Gastrocnemius medialis (tissue), 4 donors: ENCODE measurements at regions not wholly inside any gene's neighbourhood (a gene's known extent, or its start where the extent isn't known, plus 50 kb on each side); places are given as distances from the start of the nearest gene placed in this dataset.

Experiments
- POLR2A ChIP-seq, 2 donors: fragments of 450-650 bp; IDR thresholded peaks; one replicate each; pipeline ENCODE4 v1.6.1; 2017; ENCODE audit warnings: antibody characterized with exemption in 2 of 2, mild to moderate bottlenecking in 2 of 2, moderate library complexity in 2 of 2
- TF ChIP-seq, protein P1 (sequence below), 5 experiments: fragments of 450-650 bp in 3 of 5; fragments of 200-600 bp in 2 of 5; sonication (generic) in 2 of 5; IDR thresholded peaks in 4 of 5; conservative IDR thresholded peaks in 1 of 5; 1 replicate in 4 of 5; 2 replicates in 1 of 5; pipeline ENCODE4 v1.5.1; 2016 to 2019; ENCODE audit warnings: antibody characterized with exemption in 5 of 5, mild to moderate bottlenecking in 3 of 5, moderate library complexity in 3 of 5

DNA sequence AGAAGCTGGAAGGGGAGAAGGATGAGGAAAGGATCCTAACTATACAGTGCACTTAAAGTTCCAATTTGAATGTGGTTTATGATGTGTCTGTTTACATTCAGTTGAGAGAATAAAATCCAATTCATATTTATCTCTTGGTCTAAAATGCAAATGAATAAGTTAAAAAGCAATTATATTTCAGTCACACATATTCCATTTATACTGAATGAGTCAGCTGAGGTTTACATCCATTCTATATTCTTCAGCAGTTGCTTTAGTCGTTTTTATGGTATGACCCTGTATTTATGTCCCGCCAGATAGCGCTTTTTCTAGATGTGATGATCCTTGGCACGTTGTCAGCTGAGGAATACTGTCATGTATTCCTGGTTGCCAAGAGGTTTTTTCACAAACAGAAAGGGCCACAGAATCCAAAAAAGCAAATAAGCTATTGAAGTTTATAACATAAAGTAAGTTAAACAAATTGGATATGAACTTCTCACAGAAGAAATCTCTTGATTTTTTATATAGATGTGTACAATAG is 866.2 kb downstream of the NCAM2 start:
- TF ChIP-seq, protein P1, sequence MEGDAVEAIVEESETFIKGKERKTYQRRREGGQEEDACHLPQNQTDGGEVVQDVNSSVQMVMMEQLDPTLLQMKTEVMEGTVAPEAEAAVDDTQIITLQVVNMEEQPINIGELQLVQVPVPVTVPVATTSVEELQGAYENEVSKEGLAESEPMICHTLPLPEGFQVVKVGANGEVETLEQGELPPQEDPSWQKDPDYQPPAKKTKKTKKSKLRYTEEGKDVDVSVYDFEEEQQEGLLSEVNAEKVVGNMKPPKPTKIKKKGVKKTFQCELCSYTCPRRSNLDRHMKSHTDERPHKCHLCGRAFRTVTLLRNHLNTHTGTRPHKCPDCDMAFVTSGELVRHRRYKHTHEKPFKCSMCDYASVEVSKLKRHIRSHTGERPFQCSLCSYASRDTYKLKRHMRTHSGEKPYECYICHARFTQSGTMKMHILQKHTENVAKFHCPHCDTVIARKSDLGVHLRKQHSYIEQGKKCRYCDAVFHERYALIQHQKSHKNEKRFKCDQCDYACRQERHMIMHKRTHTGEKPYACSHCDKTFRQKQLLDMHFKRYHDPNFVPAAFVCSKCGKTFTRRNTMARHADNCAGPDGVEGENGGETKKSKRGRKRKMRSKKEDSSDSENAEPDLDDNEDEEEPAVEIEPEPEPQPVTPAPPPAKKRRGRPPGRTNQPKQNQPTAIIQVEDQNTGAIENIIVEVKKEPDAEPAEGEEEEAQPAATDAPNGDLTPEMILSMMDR (IDR thresholded peaks at IDR 0.05 in 4 of 5, conservative IDR thresholded peaks at IDR 0.05 in 1 of 5) = no peak
- no peak for TF ChIP-seq POLR2A (IDR thresholded peaks at IDR 0.05)
